ENCODE measurements at regions not wholly inside any gene's neighbourhood (a gene's known extent, or its start where the extent isn't known, plus 50 kb on each side); places are given as distances from the start of the nearest gene placed in this dataset.
A peak's percentile ranks its signal among the peaks of the same experiment; 100 is the strongest.

GRCh38 chr12:131362291-131363211 is 348.3 kb upstream of the SFSWAP start (continued):
- TF ChIP-seq ILK (tag; IDR thresholded peaks at IDR 0.05; ENCODE audit: borderline replicate concordance, low read depth) (peak; percentile 97), NFIX (CRISPR knock-in tag; IDR thresholded peaks at IDR 0.05; ENCODE audit: low read depth) (peak; percentile 80), ETS2 (tag; IDR thresholded peaks at IDR 0.05; ENCODE audit: borderline replicate concordance, poor library complexity, severe bottlenecking) (peak; percentile 86), BACH1 (tag; IDR thresholded peaks at IDR 0.05) (peak; percentile 97), ZNF134 (CRISPR knock-in tag; conservative IDR thresholded peaks at IDR 0.05) (peak; percentile 95), SMAD2 (IDR thresholded peaks at IDR 0.05; ENCODE audit: low read depth, low read length) (no peak), TAF9B (IDR thresholded peaks at IDR 0.05; ENCODE audit: partially characterized antibody) (no peak), CHCHD3 (CRISPR knock-in tag; IDR thresholded peaks at IDR 0.05) (0 out of 2 replicates have a peak, but pooled peaks have one; percentile 48), RHOXF2B (CRISPR knock-in tag; conservative IDR thresholded peaks at IDR 0.05) (peak; percentile 99), SRSF9 (IDR thresholded peaks at IDR 0.05; ENCODE audit: borderline replicate concordance, low read depth, low read length) (no peak), CREB5 (CRISPR knock-in tag; IDR thresholded peaks at IDR 0.05) (peak; percentile 98), CSDE1 (IDR thresholded peaks at IDR 0.05) (no peak), CCNT2 (IDR thresholded peaks at IDR 0.05; ENCODE audit: borderline replicate concordance, extremely low read depth, insufficient read length, low read depth, low read length) (no peak), HMBOX1 (IDR thresholded peaks at IDR 0.05) (no peak), TBL1XR1 (IDR thresholded peaks at IDR 0.05; ENCODE audit: low read length in 2 of 2) (0 out of 4 replicates have a peak, but pooled peaks of 1 of the 2 experiments have one; percentile 37), STAT5B (CRISPR knock-in tag; IDR thresholded peaks at IDR 0.05) (peak; percentile 90), TAF7 (tag; IDR thresholded peaks at IDR 0.05) (peak; percentile 95), HDAC8 (tag; IDR thresholded peaks at IDR 0.05) (peak; percentile 99), MECOM (CRISPR knock-in tag; IDR thresholded peaks at IDR 0.05) (peak; percentile 99), RCOR1 (IDR thresholded peaks at IDR 0.05; ENCODE audit: borderline replicate concordance in 1 of 2, low read depth in 2 of 2, low read length in 2 of 2) (peak in 1 of 2 experiments; percentile 80; a peak in 2 of 4 replicates), ZNF354B (CRISPR knock-in tag; IDR thresholded peaks at IDR 0.05) (peak; percentile 98), ZNF311 (CRISPR knock-in tag; IDR thresholded peaks at IDR 0.05) (peak; percentile 100)
- TF ChIP-seq, protein P1, sequence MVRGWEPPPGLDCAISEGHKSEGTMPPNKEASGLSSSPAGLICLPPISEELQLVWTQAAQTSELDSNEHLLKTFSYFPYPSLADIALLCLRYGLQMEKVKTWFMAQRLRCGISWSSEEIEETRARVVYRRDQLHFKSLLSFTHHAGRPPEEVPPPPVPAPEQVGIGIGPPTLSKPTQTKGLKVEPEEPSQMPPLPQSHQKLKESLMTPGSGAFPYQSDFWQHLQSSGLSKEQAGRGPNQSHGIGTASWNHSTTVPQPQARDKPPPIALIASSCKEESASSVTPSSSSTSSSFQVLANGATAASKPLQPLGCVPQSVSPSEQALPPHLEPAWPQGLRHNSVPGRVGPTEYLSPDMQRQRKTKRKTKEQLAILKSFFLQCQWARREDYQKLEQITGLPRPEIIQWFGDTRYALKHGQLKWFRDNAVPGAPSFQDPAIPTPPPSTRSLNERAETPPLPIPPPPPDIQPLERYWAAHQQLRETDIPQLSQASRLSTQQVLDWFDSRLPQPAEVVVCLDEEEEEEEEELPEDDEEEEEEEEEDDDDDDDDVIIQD (CRISPR knock-in tag; IDR thresholded peaks at IDR 0.05): peak; percentile 99
- TF ChIP-seq, protein P2, sequence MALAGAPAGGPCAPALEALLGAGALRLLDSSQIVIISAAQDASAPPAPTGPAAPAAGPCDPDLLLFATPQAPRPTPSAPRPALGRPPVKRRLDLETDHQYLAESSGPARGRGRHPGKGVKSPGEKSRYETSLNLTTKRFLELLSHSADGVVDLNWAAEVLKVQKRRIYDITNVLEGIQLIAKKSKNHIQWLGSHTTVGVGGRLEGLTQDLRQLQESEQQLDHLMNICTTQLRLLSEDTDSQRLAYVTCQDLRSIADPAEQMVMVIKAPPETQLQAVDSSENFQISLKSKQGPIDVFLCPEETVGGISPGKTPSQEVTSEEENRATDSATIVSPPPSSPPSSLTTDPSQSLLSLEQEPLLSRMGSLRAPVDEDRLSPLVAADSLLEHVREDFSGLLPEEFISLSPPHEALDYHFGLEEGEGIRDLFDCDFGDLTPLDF (CRISPR knock-in tag; IDR thresholded peaks at IDR 0.05): no peak
